ENCODE measurements at regions not wholly inside any gene's neighbourhood (a gene's known extent, or its start where the extent isn't known, plus 50 kb on each side); places are given as distances from the start of the nearest gene placed in this dataset.

- DNase-seq (ENCODE audit: low read depth in 2 of 2, low spot score in 1 of 2), result no peak
Observed at GRCh38 chr2:60324536-60324935, 228.9 kb downstream of the BCL11A start.

- no peak for DNase-seq (ENCODE audit: low read depth in 2 of 2, low spot score in 1 of 2)
Observed at GRCh38 chr2:60321816-60322215, 231.6 kb downstream of the BCL11A start.

GRCh38 chr2:60320724-60321123 lies 232.7 kb downstream of the BCL11A start:
- no peak for DNase-seq (ENCODE audit: low read depth in 2 of 2, low spot score in 1 of 2)

- no peak for DNase-seq (ENCODE audit: low read depth in 2 of 2, low spot score in 1 of 2)
Observed at GRCh38 chr2:60319031-60319547, 234.4 kb downstream of the BCL11A start.

- DNase-seq (ENCODE audit: low read depth in 2 of 2, low spot score in 1 of 2), result no peak
Observed at GRCh38 chr2:60318544-60318943, 234.9 kb downstream of the BCL11A start.

GRCh38 chr2:60317844-60318243 lies 235.6 kb downstream of the BCL11A start:
- no peak for DNase-seq (ENCODE audit: low read depth in 2 of 2, low spot score in 1 of 2)

GRCh38 chr2:60317034-60317386 lies 236.4 kb downstream of the BCL11A start:
- DNase-seq (ENCODE audit: low read depth in 2 of 2, low spot score in 1 of 2), result no peak

- DNase-seq (ENCODE audit: low read depth in 2 of 2, low spot score in 1 of 2), result no peak
Observed at GRCh38 chr2:60316381-60317033, 236.9 kb downstream of the BCL11A start.

- no peak for DNase-seq (ENCODE audit: low read depth in 2 of 2, low spot score in 1 of 2)
Observed at GRCh38 chr2:60313470-60314172, 239.8 kb downstream of the BCL11A start.

- no peak for DNase-seq (ENCODE audit: low read depth in 2 of 2, low spot score in 1 of 2)
Observed at GRCh38 chr2:60312618-60313017, 240.8 kb downstream of the BCL11A start.

- DNase-seq (ENCODE audit: low read depth in 2 of 2, low spot score in 1 of 2), result no peak
Observed at GRCh38 chr2:60311524-60311923, 241.9 kb downstream of the BCL11A start.

- DNase-seq (ENCODE audit: low read depth in 2 of 2, low spot score in 1 of 2), result no peak
Observed at GRCh38 chr2:60309941-60310660, 243.4 kb downstream of the BCL11A start.

GRCh38 chr2:60309336-60309735 lies 244.1 kb downstream of the BCL11A start:
- no peak for DNase-seq (ENCODE audit: low read depth in 2 of 2, low spot score in 1 of 2)

- no peak for DNase-seq (ENCODE audit: low read depth in 2 of 2, low spot score in 1 of 2)
Observed at GRCh38 chr2:60306267-60306861, 247.1 kb downstream of the BCL11A start.

GRCh38 chr2:60303680-60304079 lies 249.8 kb downstream of the BCL11A start:
- DNase-seq (ENCODE audit: low read depth in 2 of 2, low spot score in 1 of 2), result no peak

- no peak for DNase-seq (ENCODE audit: low read depth in 2 of 2, low spot score in 1 of 2)
Observed at GRCh38 chr2:60302377-60303126, 250.9 kb downstream of the BCL11A start.

GRCh38 chr2:60301726-60302125 lies 251.7 kb downstream of the BCL11A start:
- DNase-seq (ENCODE audit: low read depth in 2 of 2, low spot score in 1 of 2), result no peak

- no peak for DNase-seq (ENCODE audit: low read depth in 2 of 2, low spot score in 1 of 2)
Observed at GRCh38 chr2:60299179-60299578, 254.3 kb downstream of the BCL11A start.

GRCh38 chr2:60298006-60298696 lies 255.3 kb downstream of the BCL11A start:
- no peak for DNase-seq (ENCODE audit: low read depth in 2 of 2, low spot score in 1 of 2)

- no peak for DNase-seq (ENCODE audit: low read depth in 2 of 2, low spot score in 1 of 2)
Observed at GRCh38 chr2:60297296-60298005, 256.0 kb downstream of the BCL11A start.
